HG03108 (cell line): ENCODE measurements at regions not wholly inside any gene's neighbourhood (a gene's known extent, or its start where the extent isn't known, plus 50 kb on each side); places are given as distances from the start of the nearest gene placed in this dataset.

Experiments used
- ATAC-seq: cut with Tn5 transposase; IDR thresholded peaks from one replicate; pipeline ENCODE4 v1.9.1; 2021; ENCODE audit warnings: moderate library complexity; ENCODE audit not compliant: unreplicated experiment

DNA sequence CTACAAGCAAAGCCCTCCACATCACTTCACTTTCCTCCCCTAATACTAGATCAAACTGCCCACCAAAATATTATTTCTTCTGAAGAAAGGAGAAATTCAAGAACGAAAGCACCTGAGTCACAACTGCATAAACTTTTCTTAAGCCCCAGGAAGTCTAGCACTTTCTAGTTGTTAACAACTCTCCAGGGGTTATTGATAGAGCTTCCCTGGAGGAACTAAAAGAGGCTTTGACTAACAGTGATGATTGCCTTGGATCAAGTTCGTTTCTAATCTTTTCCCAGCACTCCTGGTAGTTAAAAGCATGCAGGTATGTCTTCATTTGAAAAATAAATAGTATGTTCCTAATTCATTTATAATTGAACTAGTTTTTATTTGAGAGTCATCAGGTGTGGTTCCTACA lies 917.0 kb downstream of the TUSC7 start:
- ATAC-seq = no peak

DNA sequence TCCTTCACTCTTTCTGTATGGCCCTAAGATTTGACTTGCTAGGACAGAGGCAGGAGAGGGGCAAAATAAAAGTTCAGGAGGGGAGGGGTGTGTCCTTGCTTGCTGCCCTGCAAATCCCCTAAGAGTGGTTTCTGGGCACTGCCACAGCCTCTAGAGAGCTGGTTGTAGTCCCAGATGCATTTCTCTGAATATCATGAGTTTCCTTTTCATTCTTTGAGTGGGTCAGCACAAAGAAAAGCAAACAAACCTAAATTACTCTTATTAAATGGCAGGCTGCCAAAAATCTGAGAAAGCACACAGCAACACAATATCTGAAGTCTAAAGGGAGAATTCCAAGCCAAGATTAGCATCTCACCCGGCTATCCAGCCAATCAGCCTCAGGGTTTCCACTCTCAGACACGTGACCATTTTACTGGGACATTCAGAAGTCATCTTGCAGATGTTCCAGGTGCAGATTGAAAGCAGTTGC lies 919.3 kb downstream of the TUSC7 start:
- ATAC-seq = no peak

DNA sequence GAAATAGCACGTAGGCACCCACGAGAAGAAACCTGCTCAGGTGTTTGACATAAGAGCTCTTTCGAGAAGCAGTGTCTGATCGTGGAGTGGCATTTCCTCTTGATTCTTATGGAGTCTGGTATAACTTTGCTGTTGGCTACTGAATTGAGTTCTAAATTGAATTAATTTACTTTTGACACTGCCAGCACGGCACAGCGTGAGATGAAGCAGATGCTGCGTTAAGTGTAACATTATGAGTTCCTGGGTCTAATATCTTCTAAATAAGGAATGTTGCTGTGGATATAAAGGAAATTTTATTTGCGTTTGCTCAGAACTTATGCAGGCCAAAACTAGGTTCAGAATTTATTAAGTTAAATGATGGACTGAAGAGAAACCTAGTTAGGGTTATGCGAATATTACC lies 919.9 kb downstream of the TUSC7 start:
- ATAC-seq = no peak

DNA sequence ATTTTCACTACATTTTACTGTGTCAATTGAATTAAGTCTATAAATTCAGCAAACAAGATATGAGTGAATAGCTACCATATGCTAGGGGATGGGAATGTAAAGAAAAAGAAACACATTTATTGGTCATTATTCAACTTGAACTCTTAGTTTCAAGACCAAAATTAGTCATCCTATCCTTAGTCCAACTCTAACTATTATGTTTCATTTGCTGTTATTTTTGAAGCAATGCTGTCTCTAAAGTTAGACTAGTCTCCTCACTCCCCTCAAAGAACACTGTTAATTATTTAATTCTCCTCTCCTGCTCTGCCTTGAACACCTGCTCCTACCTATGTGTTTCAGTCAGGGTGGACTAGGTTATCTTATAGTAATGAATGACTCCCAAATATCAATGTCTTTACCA lies 920.9 kb downstream of the TUSC7 start:
- ATAC-seq = peak; percentile 54

DNA sequence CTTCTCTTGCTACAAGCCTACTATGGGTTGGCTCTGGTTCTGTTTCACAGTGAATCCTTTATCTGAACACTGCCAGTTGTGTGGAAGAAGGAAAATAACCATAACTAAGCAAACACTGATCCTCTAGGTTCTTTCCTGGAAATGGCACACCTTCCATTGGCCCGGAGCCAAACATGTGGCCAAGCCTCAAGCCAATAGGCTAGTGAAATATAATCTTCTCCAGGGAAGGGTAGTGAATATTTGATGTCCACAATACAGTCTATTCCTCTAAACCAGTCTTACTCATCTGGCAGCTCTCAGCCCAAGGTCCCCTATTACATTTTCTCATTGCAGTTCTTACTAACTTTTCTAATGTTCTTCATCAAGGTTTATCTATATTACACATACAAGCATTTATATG lies 921.3 kb downstream of the TUSC7 start:
- ATAC-seq = no peak

DNA sequence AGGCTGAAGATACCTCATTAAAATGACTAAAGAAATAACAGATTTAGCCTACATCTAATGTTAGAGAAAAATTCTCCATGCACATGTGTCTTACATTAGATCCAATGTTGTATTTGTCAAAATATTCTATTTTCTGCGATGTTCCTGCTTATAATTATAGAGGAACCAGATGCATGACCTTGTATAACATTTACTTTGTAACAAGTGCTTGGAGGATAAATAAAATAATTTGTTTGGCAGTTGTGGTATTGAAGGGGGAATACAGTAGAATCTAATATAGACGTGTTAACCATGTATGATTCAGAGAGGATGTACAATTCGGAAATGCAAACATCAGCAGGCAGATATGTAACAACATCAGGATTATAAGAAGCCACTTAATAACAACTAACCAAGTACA lies 922.2 kb downstream of the TUSC7 start:
- no peak for ATAC-seq

DNA sequence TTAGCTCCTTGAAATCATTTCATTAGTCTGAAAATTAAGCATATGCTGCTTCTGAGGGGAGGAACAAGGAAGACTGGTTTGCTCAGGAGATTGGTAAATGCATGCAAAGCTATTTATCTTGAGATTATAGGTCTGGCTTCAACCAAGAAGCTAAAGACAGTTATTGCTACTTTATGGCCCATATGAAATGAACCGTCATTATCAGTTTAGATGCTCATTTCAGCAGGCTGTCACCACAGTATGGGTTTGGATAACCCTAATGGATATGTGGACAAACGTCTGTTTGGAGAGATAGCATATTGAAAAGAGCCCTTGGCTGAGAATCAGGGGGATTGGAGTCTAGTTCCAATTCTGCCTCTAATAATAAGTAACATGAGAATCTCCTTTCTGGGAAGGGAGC lies 922.6 kb downstream of the TUSC7 start:
- ATAC-seq = no peak

DNA sequence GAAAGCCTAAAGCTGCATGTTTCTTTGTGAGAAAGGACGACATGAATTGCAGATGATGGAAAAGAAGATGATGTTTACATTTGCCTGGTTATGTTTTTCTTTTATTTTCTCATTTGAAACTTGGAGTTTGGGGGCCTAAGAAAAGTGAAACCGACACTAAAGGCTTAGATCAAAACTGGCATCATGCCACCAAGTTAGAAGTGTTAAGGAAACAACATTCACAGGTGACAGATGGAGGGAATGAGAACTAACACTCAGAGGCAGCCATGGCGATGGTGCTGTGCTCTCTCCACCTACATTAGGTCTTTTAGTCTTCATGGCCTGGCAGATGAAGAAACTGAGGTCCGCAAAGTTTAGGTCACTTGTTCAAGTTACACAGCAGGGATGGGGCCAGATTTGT lies 923.6 kb downstream of the TUSC7 start:
- ATAC-seq = no peak

DNA sequence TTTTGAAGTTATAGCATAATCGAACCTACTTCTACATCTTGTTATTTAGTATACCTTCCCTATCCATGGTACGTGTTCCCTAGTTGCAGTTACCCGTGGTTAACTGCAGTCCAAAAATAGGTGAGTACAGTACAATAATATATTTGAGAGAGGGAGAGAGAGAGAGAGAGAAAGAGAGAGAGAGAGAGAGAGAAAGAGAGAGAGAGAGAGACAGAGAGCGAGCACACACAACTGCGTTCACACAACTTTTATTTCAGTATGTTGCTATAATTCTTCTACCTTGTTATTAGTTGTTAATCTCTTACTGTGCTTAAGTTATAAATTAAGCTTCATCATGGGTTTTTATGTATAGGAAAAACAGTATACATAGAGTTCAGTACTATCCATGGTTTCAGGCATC lies 928.1 kb downstream of the TUSC7 start:
- ATAC-seq = no peak

DNA sequence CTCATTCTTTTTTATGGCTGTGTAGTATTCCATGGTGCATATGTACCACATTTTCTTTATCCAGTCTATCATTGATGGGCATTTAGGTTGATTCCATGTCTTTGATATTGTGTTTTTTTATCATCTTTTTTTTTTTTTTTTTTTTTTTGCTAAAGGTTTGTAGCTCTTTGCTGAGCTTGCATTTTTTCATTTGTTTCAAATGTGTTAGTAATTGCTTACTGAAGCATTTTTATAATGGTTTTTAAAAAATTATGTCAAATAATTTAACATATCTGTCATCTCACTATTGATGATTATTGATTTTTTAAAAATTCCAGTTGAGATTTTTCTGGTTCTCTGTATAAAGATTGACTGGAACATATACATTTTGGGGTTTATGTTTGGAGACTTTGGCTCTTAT lies 934.6 kb downstream of the TUSC7 start:
- ATAC-seq = no peak

DNA sequence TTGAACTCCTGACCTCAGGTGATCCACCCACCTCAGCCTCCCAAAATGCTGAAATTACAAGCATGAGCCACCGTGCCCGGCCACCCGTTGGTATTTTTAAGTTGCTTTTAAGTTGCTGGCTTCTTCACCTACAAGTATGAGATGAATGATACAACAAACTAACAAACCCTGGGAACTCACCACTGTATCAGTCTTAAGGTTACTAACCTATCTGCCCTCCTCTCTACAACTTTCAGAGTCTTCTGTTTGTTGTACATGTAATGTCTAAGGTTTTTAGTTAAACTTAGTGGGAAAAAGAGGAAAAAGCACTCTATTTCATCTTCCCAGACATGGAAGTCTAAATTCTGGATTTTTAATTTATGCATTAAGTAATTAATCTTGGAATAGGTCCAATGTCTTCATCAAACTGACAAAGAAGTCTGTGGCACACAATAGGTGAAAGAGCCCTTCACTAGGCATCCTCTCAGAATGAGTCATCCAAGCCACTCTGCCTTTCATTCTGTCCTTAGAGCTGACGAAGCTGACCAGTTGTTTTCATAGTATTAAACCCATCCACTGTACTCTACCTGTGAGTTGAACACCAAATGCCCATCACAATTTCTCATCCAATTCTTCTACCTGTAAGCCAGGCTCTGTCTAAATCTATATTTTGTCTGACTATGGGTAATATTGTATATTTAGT lies 936.1 kb downstream of the TUSC7 start:
- no peak for ATAC-seq

DNA sequence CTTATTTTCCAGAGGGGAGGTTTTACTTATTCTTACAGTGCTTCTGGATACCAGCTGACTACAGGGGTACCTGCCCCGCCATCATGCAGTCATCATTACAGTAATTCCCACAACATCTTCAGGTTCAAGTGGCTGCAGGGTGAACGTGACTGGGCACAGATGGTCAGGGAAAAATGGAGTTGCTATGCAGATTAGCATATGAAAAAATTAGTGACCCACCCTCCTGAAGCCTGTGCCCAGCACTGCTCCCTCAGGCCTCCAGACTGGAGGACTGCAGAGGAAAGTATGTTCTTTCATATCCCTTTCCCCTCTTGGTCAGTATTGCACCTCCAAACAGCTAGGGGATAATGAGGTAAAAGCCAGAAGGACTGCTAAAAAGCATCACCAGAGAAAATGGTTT lies 937.9 kb downstream of the TUSC7 start:
- ATAC-seq = no peak

DNA sequence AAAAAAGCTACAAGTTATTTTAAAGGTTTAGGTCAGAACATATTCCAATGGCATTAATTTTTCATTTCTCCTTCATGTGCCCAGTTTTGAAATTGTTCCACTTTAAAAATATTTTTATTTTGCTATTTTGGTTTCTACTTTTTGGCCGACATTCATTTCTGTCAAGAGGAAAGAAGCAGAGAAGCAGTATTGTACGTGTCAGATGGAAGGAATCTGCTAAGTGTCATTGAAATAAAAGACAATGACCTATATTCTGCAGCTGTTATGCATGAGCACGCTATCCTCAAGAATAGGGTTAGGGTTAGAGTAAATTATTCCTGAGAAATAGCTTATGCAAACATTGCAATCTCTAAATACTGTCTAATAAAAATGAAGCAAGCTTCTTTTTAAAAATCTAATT lies 941.7 kb downstream of the TUSC7 start:
- ATAC-seq = no peak

DNA sequence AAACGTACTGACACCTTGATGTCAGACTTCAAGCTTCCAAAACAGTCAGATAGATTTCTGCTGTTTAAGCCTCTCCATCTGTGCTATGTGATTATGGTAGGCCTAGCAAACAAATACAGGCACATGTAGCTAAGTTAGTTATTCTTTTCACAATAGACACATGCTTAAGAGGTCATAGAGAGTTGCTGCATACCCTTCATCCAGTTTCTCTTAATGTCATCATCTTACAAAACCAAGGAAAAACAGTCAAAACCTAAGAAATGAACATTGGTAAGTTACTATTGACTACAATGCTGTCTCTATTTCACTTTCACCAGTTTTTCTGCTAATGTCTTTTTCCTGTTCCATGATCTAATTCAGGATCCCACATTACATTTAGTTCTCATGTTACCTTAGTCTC lies 946.8 kb downstream of the TUSC7 start:
- ATAC-seq = no peak

DNA sequence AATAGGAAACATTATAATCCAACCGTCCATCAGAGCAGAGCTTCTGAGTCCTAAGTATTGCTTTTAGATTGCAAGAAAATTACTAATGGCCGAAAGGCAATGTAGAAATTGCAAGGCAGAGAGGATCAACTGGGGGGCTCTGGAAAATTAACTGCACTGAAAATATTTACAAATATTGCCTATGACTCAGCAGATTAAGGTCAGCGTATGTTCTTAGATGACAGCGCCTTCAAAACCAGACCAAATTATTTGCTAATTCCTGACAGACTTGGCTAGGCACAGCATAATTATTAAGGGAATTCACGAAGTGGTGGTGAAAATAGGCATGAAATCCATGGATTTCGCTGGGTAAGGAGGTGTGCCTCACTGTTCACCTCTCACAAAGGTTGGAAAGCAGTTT lies 947.7 kb downstream of the TUSC7 start:
- ATAC-seq = no peak

DNA sequence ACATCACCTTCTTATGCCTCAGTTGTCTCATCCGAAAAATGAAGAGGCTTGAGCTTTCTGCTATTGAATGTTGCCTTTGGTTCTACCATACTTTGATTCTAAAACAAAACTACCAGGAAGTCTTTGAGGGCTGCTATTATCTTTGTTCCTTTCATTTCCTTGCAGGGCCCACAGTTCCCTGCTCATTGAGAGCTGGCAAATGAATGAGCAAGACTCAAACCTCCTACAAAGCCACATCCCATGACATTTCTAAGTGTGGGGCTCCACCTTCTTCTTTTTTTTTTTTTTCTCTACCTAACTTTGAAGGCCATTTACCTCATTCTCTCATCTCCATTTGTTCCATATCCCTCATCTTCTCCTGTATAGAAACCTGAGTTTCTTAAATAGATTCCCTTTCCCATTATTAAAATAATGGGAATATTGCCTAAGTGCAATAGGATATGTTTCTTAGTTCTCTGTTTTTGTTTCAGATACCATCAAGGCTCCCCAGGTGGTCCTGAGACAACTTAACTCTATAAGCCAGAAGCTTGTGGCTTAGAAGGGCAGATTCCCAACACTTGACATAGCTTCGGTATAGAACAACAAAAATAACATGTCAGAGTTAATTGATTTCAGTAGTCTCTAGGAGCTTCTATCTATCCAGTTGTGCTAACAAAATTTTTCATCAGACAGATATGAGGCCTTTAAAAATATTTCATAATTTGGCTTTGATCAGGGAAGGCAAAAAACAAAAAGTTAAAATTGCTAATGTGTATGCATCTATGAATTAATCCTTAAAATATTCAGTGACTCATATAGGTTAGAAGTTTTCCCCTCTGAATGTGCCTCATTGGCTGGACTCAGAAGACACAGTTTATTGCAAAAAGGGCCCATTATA lies 951.6 kb downstream of the TUSC7 start:
- no peak for ATAC-seq

DNA sequence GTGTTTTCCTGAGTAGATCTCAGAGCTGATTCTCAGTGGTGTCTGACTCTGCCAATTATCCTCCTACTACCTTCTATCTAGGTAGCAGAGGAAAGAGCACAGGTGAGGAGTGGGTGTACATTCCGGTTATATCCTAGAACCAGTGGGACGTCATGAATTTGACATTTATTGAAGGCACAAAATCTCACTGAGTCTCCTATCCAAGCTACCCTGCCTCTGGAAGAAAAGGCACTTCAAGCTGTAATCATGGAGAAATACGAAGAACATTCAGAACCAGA lies 952.2 kb downstream of the TUSC7 start:
- no peak for ATAC-seq

DNA sequence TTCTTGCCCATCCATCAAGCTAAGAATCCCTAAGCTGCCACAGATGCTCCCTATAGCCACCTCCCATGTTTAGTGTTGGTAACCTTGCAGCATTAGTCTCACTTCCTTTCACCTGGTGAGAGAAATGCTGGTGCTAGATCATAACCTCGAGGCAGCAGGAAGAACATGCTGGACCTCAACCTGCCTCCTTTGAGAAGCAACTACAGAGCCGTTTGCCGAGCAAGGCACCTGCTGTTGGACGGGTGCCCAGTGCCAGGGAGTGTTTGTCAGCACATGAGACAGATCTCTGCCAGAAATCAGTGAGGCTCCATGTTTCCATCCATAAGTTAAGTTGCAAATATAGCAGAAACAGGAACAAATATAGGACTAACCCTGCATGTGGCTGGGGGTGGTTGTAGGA lies 955.7 kb downstream of the TUSC7 start:
- ATAC-seq = no peak

DNA sequence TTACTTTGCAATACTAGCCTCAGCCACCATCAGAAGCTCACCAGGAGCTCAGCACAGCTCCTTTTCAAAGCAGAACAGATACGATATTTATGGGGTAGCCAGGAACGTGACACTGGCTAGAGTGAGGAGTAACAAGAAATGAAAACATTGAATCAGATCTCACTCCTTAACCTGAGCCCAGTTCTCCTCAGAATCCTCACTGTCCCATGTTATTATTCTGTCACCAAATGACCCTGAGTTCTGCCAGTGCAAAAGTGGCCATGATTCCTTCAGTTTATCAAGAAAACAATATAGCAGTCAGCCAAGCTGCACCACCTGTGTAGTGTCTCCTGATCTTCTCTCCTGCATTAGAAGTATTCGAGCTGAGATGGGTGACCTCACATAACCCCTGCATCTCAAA lies 956.7 kb downstream of the TUSC7 start:
- ATAC-seq = no peak

DNA sequence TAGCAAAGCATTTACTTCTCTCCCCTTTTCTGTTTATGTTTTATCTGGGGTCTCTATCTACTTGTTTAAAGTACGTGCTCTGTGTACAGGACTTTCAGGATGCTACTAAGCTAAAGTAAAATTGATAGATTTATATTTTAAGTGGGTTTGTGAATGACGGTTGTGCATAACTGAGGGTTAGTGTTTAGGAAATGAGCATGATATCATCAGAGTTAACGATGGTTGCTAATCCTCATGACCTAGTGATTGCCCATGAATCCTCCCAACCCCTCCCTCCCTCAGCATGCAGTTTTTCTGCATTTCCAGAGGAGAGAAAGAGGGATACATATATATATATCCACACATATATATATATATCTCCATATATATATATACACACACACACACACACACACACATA lies 957.2 kb downstream of the TUSC7 start:
- ATAC-seq = no peak

DNA sequence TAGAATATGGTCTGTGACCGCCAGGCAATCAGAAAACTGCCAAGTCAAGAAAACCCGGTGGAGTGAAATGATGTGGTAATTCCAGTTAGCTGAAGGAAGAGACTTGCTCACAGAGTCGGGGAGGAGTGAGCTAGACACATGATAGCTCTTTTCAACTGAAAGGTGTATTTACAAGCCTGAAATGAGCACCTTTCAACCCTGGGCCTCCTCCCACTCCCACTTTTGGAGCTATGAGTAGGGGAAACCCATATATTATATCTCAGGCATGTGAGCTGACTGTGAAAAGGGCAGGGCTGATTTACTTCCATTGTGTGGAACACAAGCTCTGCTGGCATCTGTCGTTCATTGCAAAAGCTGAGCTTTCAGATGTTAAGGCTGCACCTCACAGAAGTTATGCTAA lies 960.2 kb downstream of the TUSC7 start:
- no peak for ATAC-seq

DNA sequence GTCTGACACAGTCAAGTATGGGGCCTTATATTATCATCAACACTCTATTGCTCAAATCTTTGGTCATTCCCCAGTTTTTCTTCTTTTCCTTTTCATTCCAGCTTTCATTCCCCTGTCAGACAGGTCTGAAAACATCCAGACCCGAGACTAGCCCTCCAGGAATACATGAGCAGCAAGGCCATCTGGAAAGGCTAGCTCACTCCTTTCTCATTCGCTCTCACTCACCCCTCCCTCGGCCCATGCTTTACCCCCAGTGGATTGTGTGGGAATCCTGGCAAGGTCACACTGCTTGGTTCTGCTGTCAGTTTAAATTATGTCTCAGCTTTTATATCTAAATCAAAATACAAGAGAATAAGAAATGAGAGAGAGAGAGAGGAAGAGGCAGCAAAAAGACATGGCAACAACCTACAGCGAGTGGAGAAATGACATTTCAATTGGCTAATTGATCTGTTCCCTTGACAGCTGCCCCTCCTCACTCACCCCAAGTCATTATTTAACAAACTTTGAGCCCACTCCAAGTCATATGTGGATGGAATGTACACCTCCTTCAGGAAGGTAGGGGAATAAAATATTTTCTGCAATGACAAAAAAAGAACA lies 962.2 kb downstream of the TUSC7 start:
- ATAC-seq = no peak
